HG03135 (cell line): ENCODE measurements at regions not wholly inside any gene's neighbourhood (a gene's known extent, or its start where the extent isn't known, plus 50 kb on each side); places are given as distances from the start of the nearest gene placed in this dataset.

Source experiments
- ATAC-seq: cut with Tn5 transposase; IDR thresholded peaks from one replicate; pipeline ENCODE4 v1.9.1; 2021; ENCODE audit warnings: mild to moderate bottlenecking, moderate library complexity; ENCODE audit not compliant: unreplicated experiment

DNA sequence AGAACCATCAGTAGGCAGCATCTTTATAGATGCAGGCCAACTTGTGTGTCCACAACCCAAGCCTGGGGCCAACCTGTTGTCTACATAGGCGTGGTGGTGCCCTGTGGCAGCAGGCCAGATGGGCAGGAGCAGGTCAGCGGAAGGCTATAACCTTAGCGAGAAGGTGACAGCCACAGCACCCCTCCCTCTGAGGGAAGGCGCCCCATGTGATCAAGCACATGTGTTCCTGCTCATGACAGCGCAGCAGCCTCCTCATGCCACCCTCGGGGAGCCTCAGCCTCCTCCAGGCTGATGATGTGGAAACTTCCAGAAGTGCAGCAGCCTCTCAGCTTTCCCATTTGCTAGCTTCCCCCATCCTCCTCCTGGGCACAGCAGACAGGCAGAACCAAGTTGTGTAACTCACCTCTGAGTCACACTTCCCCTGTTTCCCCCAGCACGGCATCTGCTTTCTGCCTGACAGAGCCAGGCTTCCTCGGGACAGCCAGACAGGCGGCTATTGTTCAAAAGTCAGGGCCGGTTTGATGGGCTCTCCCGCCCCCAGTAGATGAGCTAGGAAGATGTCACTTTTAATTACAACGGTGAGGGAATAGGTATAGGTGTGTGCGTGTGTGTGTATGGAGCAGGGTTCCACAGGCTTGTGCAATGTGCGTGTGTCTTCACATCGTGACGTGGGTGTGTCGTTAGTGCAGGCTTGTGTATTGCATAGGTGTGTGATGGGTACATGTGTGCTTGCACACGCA is 312.0 kb upstream of the ZMIZ1 start:
- ATAC-seq = no peak

DNA sequence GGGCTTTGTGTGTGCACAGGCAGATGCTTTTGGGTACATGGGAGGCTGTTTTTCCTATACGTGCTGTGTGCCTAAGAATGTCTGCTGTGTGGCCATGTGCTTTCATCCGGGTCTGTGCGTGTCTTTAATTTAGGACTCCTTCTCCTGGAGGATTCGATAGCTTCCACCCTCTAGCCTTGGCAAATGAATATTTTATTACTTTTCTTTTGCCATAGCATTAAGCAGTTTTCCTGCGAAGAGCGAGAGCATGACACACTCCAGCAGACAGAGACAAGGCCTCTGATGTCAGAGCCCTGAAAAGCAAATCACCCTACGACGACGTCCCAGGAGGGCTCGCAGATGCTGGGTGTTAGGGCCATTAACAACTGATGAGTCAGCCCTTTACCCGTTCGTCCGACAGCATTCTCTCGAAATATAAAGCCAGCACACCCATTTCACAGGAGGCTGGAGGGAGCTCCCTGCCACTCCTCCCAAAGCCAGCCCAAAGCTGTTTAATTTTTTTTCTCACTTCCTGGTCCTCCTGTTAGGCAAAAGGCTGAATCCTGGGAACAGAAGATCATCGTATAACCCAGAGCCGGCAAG is 311.3 kb upstream of the ZMIZ1 start:
- no peak for ATAC-seq

DNA sequence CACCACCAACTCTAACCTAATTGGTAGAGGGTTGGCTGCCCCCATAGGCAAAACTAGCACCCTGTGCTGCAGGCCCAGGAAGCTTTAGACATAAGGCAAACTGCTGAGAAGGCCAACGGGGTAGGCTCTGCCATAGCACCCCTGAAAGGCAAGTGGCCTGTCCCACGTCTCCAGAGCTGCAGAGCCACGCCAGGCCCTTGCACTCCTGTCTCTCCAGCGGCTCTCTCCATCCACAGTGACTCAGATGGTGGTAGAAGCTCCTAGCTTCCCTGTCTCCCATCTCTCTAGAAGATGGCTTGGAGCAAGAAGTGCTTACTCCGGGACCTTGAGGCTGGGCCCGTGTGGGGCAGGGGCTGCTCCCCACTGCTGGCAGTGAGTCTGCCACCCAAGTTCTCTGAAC is 310.6 kb upstream of the ZMIZ1 start:
- ATAC-seq = no peak

DNA sequence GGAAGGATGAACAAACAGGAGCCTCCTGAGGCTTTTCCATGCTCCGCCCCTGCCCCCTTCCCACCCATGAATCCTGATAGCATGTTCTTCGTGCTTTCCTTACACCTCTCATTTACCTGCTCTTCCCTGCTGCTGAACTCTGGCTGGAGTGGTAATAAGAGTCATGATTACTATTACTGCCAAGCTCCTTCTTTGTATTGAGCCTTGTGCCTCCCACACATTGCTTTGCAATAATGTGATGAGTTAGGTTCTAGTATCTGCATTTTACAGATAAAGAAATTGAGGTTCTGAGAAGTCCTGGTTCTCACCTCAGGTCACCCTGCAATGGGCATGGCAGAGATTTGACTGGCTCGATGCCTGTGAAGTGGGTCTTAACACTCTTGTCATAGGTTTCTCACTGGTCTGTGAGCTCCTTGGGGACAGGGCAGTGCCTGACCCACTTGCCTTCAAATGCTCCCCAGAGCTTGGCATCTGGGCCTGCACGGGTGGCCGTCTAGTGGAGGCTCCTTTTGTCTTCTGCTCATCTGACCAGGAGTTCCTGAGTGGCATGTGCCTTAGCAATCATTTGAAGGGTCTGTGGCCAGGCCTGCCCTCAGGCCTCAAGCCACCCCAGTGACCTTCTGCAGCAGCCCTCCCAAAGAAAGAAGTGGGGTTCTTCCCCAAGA is 309.2 kb upstream of the ZMIZ1 start:
- ATAC-seq = no peak

DNA sequence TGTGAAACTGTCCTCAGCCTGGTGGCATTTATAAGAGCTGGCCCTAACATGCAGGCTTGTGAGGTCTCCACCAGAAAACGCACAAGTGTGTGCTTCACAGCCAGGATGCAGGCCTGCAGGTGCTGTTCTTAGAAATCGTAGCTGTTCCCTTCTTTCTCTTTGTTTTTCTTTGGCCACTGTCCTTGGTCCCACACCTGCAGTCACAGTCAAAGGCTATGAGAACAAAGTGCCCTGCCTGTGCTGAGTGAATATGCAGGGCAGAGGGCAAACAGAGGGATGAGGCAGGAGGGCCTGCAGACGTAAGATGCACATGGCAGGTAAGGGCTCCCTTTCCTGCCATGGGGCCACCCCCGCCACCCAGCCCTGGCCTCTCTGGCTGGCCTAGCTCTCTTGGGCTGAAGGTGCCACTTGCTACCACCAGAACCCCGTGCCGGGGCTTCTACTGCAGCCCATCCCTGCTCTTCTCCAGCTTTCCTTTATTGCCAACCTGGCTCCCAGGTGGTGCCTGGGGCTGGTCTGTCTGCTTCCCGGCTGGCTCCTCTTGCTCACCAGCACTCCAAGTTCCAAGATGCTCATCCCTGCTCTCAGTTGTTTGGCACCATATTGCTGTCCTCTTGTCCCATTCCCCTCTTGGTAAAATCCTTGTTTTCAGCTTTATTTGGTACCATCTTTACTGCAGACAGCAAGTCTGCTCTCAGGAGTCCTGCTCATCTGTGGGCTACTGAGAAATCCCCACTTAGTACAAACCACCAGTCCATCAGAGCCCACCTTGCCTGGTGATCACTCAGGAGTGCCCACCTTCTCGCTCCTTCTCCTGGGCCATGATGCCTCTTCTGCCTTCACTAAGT is 308.1 kb upstream of the ZMIZ1 start:
- ATAC-seq = no peak

DNA sequence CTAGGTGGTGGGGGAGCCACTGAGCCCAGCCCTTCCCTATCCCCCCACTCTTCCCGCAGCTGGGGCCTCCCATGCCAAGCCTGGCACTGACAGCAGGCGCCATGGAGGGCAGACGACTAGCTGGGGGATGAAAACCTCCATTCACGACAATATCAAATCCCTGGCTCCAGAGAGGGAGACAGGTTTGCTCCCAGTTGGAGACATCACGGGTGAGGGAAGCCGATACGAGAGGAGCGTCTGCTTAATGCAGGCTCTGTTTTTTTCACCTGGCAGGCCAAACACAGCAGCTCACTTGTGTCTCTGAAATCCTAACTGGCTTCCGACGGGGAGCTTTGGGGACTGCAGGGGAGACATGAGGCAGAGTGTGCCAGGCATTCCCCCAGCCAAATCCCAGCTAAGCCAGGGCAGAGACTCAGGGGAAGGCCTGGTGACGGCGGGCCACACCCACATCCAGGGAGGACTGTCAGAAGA is 307.4 kb upstream of the ZMIZ1 start:
- ATAC-seq = no peak

DNA sequence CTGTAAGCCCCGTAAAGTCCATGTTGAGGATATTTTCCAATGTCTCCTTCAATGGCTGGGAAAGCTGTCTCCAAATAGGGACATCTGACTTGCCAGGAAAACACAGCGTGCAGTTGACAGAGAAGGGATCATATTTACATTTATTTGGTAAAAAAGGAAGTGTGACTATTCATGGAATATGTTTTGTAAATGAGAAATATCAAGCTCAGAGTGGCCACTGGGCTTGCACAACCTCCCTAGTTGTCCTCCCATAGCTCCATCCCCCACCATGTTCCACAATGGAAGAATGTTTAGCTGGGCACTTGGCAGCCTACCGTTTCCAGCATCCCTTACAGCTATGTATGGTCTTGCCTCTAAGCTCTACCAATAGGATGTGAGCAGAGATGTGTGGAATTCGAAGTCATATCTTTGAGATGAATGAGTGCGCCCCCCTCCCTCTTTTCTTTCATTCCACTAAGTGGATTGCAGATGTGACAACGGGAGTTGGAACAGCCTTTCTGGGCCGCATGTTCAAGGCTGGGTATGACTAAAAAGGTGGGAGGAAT is 306.6 kb upstream of the ZMIZ1 start:
- ATAC-seq = no peak

DNA sequence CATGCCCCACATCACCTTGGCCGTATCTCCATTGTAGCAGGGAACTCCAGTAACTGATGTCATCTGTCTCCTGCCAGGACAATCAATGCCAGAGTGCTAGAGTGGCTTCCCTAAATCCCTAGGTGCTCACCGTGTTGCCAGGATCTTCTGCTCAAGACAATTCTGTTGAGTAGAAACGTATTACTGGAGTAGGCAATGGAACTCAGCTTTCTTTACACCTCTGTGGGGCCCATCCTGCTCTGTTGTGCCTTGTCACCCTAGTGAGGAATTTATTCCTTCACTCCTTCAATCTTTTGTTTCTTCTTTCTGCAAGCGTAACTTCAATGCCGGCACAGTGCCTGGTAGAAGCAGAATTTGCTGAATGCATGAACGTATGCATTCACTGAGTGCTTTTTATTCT is 305.5 kb upstream of the ZMIZ1 start:
- no peak for ATAC-seq

DNA sequence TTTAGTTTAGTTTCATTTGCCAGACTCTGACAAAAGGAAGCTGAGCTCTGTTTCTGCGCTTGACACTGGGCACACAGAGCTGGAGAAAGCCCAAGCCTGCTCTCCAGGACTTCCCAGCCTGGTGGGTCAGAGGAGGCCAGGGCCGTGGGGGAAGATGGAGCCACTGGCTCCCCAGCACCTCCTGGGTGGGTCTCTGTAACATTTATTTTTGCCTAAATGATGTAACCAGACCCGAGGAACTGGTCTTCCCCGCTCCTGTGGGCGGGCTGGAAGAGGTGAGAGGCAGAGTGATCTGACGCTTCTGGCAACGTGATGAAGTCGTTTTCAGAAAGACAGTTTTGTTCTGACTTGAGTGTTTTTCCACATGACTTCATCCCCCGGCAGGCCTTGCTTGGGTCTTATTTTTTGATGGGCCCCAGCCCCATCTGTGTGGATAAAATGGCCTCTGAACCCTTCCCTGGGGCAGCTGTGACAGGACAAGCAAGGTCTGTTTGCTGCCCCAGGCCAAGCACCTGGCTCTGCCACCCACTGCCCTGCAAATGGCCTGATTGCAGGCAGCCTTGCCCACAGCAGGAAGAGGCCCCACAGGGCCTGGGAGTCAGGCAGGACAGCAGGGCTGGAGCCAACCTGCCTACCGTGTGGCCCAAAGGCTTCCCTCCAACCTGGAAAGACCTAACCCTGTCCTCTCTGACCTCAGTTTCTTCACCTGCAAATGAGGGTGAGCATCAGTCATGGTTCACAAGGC is 304.9 kb upstream of the ZMIZ1 start:
- no peak for ATAC-seq

DNA sequence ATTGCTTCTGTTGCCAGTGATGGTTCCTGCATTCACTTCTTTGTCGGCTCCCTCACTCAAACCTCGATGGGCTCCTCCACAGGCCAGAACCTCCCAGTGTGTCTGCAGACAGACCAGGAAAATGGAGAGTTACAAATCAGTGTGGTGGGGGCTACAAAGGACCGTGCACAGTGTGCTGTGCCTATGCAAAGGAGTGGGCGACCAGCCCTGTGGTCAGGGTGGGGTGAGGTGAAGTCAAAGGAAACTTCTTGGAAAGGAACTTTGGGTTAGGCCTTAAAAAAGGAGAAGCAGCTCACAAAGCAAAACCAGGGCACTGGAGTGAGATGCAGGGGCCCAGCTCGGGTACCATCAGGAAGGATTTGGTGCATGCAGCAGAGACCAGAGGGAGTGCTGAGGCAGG is 304.3 kb upstream of the ZMIZ1 start:
- no peak for ATAC-seq

DNA sequence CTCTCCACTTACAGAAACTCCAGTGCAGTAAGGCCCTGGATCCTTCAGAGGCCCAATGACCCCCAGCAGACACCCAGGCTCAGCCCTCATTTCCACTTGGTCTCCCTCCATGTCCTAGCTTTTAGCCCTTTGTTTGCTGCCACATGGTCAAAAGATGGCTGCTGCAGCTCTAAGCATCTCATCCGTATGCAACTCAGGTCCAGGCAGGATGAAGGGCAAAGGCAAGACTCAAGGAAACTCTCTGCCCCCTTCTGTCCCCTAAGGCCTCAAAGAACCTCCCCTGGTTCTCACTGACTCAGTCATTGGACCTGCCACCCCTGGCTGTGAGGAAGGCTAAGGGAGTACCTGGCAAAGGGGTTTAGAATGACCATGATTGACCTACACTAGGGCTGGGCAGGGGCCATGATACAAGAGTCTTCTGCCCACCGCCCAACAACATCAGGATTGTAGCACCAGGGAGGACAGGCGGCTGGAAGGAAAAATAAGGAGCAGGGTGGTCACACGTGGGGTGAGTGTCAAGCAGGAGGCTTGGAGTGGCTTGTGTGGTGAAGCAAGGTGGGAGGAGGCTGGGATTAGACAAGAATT is 303.8 kb upstream of the ZMIZ1 start:
- no peak for ATAC-seq

DNA sequence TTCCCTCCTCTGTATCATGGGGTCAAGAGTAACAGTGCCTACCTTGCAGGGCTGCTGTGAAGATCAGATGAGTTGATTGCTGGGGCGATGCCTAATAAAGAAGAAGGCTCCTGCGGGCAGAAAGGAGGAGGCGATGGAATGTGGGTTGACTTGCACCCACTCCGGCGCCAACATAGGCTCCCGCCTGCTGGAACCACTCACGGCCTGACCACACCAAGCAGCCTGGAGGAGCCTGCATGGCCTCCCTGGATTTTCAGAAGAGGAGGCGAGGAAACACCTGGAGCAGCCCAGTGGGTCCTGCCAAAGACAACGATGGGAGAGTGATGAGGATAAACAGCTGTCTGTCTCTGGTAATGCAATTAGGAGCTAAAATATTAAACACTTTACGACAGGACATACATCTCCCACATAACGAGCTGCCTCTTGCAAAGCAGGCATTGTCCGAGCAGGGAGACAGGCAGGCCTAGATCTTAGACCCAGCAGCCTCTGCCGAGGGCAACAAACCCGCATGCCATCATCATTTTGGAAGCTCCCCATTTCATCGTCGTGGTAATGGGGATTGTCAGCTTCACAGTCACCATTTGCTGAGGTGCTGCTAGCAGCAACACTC is 302.9 kb upstream of the ZMIZ1 start:
- ATAC-seq = no peak

DNA sequence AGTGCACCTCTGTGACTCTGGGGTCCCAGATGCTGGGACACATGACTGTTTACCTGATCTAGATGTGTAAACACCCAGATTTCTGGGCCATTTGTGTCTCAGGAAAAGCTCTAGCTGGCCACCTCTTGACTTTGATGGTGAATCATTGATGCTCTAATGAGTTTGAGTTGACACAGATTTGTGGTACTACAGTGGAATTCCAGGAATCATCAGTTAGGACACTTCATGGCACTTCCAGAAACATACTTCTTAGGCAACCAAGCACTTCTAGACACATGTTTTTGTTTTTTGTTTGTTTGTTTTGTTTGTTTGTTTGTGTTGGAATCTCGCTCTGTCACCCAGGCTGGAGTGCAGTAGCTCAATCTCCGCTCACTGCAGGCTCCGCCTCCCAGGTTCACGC is 302.2 kb upstream of the ZMIZ1 start:
- no peak for ATAC-seq

DNA sequence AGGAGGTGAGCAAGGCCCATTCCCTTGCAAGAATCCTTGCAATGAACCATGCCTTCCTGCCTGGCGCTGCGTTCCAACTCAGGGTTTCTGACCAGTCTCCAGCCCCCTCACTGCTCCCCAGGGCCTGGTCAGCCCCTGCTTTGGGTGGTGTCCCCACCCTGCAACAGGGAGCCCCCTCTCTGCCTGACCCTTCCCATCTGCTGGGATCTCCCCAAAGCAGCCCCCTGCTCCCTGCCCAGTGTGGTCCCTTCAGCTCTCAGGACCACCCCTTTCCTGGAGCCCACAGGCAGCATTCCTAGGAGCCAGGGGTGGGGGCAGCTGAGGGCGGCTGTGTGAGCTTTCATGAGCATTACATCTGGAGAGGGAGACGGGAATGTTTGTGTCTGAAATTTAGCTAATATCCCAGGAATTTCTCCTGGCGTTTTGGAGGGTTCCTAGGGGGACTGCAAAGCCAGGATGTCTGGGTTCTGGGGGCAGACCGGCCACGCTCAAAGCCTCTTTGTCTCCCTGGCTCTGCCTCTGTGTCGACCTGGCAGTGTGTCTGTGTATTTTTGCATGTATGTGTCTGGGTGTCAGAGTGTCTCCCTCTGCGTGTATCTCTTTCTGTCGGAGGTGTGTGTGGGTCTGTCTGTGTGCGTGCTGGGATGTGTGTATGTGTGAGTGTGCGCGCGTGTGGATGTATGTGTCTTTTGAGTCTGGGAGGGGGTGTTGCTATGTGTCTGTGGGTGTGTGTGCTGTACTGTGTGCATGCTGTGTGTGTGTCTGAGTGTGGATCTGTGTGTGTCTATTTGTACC is 300.5 kb upstream of the ZMIZ1 start:
- ATAC-seq = no peak

DNA sequence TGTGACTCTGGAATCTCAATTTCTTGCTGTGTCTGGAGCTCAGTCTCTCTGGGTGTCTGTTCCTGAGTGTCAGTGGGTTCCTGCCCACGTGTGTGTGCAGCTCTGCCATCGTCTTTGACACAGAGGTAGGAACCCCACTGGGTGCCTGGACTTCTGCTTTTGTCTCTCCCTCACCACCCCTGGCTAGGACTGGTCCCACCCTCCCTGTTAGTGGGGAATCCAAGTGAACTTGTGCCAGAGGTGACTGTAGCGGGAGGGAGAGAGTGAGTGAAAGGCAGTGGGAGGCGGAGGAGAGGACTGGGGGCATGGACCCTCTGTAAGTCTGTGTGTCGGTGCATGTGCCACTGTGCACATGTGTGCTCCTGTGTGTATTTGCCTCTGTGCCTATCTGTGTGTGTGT is 299.9 kb upstream of the ZMIZ1 start:
- ATAC-seq = no peak

DNA sequence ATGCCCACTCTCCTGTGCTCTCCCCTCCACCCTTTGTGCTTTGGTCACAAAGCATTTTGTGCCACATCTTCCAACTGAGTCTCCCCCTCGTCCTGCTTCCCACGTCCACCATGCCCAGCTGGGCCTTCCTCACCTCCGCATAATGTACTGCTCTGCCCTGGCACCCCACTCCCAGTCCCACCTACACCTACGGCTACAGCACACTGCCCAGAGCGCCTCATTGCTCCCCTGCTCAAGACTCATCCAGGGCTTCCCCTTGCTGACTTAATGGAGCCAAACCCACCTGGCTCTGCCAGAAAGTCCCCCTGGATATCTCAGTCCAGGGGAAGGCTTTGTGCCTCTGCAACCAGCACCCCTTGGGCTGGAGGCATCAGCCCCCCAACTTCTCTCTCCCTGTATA is 299.2 kb upstream of the ZMIZ1 start:
- no peak for ATAC-seq

DNA sequence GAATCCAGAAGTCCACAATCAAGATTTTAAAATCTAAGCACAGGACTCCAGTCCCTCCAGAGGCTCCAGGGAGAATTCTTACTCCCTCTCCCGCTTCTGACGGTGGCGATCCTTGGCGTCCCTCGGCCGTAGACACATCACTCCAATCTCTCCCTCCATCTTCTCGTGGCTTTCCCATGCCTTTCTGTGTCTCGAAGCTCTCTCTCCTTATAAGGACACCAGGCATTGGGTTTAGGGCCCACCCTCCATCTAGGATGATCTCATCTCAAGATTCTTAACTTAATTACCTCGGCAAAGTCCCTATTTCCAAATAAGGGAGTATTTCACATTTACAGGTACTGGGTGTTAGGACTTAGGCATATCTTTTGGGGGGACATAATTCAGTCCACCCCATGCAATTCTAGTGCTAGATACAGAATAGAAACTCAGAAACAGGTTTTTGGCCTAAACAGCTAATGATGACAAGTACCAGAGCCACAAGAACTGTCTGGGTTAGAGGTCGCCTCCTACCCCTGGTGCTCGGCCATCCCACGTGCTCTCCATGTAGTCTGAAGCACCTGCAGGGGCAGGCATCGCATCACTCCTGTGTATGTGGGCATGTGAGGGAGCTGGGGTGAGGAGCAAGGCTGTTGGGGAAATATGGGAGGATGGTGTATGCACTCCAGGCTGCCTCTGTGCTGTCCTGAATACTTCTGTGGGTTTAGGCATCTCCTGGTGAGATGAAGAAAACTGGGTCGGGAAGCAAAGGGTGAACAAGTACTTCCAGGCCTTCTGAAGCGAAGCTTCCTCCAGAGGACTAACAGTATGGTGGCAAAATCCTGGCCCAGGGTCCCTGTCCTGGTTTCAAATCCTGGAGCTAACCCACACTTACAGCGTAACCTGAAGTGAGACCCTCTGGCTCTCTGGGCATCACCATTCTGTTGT is 298.3 kb upstream of the ZMIZ1 start:
- ATAC-seq = no peak

DNA sequence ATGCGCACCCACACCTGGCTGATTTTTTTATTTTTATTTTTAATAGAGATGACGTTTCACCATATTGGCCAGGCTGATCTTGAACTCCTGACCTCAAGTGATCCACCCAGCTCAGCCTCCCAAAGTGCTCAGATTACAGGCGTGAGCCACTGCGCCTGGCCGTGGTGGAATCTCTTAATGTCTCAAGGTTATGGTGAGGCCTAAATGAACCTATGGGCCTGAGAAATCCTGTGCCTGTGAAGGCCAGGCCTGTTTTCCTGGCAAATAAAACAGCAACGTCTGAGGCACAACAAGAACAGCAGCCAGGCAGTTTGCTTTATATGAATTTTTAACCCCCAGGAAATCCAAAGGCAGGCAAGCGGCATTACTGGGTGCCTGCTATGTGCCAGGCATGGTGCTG is 297.5 kb upstream of the ZMIZ1 start:
- ATAC-seq = no peak
